ENCODE measurements at regions not wholly inside any gene's neighbourhood (a gene's known extent, or its start where the extent isn't known, plus 50 kb on each side); places are given as distances from the start of the nearest gene placed in this dataset.

- TF ChIP-seq CTCF (conservative IDR thresholded peaks at IDR 0.05; ENCODE audit: low read depth, low read length) (no peak), EZH2 (IDR thresholded peaks at IDR 0.05; ENCODE audit: low read length, unreplicated experiment) (no peak)
Measured at GRCh38 chr13:70985371-70985770, 877.1 kb upstream of the KLHL1 start.
